ENCODE measurements at regions not wholly inside any gene's neighbourhood (a gene's known extent, or its start where the extent isn't known, plus 50 kb on each side); places are given as distances from the start of the nearest gene placed in this dataset.

- H3K27me3 ChIP-seq (ENCODE audit: control insufficient read depth in 2 of 2, insufficient read depth in 2 of 2, low read length in 2 of 2): no peaks in the 10 kb centered on the region
- no peaks in the 10 kb centered on the region for H3K4me1 ChIP-seq (replicated peaks in 1 of 2; ENCODE audit: control insufficient read depth in 2 of 2, insufficient read depth in 2 of 2, low read length in 2 of 2)
- no peak overlapping the region for H3K9ac ChIP-seq (ENCODE audit: insufficient read depth in 1 of 2, low read depth in 2 of 2, low read length in 2 of 2)
- in situ Hi-C loops (cut with MboI) (no loop called here), intact Hi-C loops (cut with micrococcal nuclease) (no loop called here)
- H3K27ac ChIP-seq (ENCODE audit: extremely low read depth, low read depth, low read length): no peak overlapping the region
- no peaks in the 10 kb centered on the region for H3K36me3 ChIP-seq (ENCODE audit: control insufficient read depth, insufficient read depth, low read length)
- no peak overlapping the region for H3K4me3 ChIP-seq
- ATAC-seq (no peak), FAIRE-seq (no peak), DNase-seq (ENCODE audit: extremely low read depth in 1 of 4, low spot score in 3 of 4) (no peak)
- H3K4me2 ChIP-seq (ENCODE audit: insufficient read depth, low read length): no peak overlapping the region
- no peaks in the 10 kb centered on the region for H3K9me1 ChIP-seq (ENCODE audit: control insufficient read depth, insufficient read depth, low read length)
- ChIA-PET POLR2A (interaction anchor here (0.6 kb wide), 1 partner anchor 10 kb away, joined by 3 read pairs; no protein-coding TSS in a partner anchor), CTCF (ENCODE audit: low intra/inter-chr PET ratio) (no interaction called here)
- H3K9me3 ChIP-seq (replicated peaks; ENCODE audit: control insufficient read depth, insufficient read depth, low read depth, low read length): no peaks in the 10 kb centered on the region
- TF ChIP-seq ZNF146 (CRISPR knock-in tag; IDR thresholded peaks at IDR 0.05; ENCODE audit: unreplicated experiment): no peak
- TF ChIP-seq ZNF740 (CRISPR knock-in tag; IDR thresholded peaks at IDR 0.05): no peak
- no peak for TF ChIP-seq ZNF740 (tag; IDR thresholded peaks at IDR 0.05)
- TF ChIP-seq RREB1 (CRISPR knock-in tag; IDR thresholded peaks at IDR 0.05): no peak
- TF ChIP-seq HDGF (IDR thresholded peaks at IDR 0.05): no peak
- no peak for TF ChIP-seq PRDM10 (IDR thresholded peaks at IDR 0.05; ENCODE audit: partially characterized antibody)
- TF ChIP-seq POU5F1 (IDR thresholded peaks at IDR 0.05; ENCODE audit: borderline replicate concordance, low read depth, low read length, partially characterized antibody): no peak
- TF ChIP-seq MEF2A (IDR thresholded peaks at IDR 0.05; ENCODE audit: control insufficient read depth, low read depth, low read length): no peak
- TF ChIP-seq TOE1 (IDR thresholded peaks at IDR 0.05; ENCODE audit: borderline replicate concordance): no peak
- TF ChIP-seq TOE1 (CRISPR knock-in tag; IDR thresholded peaks at IDR 0.05; ENCODE audit: borderline replicate concordance, low read depth): no peak
- TF ChIP-seq CBX5 (IDR thresholded peaks at IDR 0.05; ENCODE audit: borderline replicate concordance, low read depth): no peak
- TF ChIP-seq ZNF311 (CRISPR knock-in tag; IDR thresholded peaks at IDR 0.05): no peak
- H2AFZ ChIP-seq (ENCODE audit: low read depth, low read length): no peak overlapping the region
- BruUV-seq (replicated peaks): no TSS peak
- 0% methylated on average over 3 of the region's 3 CpGs for WGBS (ENCODE audit: insufficient coverage, low coverage, missing lambda C conversion rate)
- H4K20me1 ChIP-seq (replicated peaks; ENCODE audit: control insufficient read depth, insufficient read depth, low read length): no peaks in the 10 kb centered on the region
- no peaks in the 10 kb centered on the region for H3K79me2 ChIP-seq (ENCODE audit: control insufficient read depth, insufficient read depth, low read length)
These were observed 169.6 kb downstream of the C7orf25 start for GRCh38 chr7:42742318-42742717.

All from K562 (cell line).